HUES64 (cell line): ENCODE measurements at regions not wholly inside any gene's neighbourhood (a gene's known extent, or its start where the extent isn't known, plus 50 kb on each side); places are given as distances from the start of the nearest gene placed in this dataset.

ENCODE experiments used
- H3K27ac ChIP-seq: 2 replicates; pipeline ENCODE4 v1.7.0; 2013; ENCODE audit warnings: low read depth, low read length, inconsistent platforms
- H3K27me3 ChIP-seq: 2 replicates; pipeline ENCODE4 v1.6.1; 2013; ENCODE audit warnings: mild to moderate bottlenecking, low read length; ENCODE audit not compliant: insufficient read depth
- H3K36me3 ChIP-seq: 2 replicates; pipeline ENCODE4 v1.6.1; 2013; ENCODE audit warnings: mild to moderate bottlenecking, low read length; ENCODE audit not compliant: insufficient read depth
- H3K4me1 ChIP-seq: 2 replicates; pipeline ENCODE4 v1.6.1; 2013; ENCODE audit warnings: mild to moderate bottlenecking, low read length, moderate library complexity; ENCODE audit not compliant: insufficient read depth
- H3K4me3 ChIP-seq: 2 replicates; pipeline ENCODE4 v1.5.1; 2013; ENCODE audit warnings: mild to moderate bottlenecking, low read length, moderate library complexity
- H3K9ac ChIP-seq: 2 replicates; pipeline ENCODE4 v1.6.1; 2013; ENCODE audit warnings: mild to moderate bottlenecking, low read depth, low read length
- H3K9me3 ChIP-seq: 2 replicates; pipeline ENCODE4 v1.6.1; 2013; ENCODE audit warnings: low read depth, low read length; ENCODE audit not compliant: insufficient read depth
- WGBS: fragments of 150-250, 120-280 bp; methylation state at CpG from one replicate; pipeline ENCODE4 v1.1.7; 2013; ENCODE audit warnings: missing lambda C conversion rate; 5-methylcytosine and 5-hydroxymethylcytosine counted together

DNA sequence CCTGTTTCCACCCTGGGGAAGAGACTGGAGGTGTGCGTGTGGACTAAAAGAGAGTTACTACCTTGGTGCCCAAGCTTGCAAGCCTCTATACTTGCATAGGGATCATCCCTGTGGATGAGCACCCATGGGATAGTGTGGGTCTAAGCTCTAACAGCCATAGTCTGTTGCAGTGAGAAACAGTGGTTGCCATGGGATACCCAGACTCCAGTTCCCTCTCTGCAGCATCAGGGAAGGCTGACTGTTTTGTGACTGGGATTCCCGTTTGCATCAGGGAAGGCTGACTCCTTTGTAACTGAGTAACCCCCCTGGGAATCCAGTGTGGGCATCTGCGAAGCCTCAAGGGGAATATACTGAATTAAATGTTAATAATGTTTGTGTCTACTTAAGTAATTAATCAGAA lies 196.1 kb downstream of the ZNF621 start:
- H3K9ac ChIP-seq: no peak overlapping the region
- WGBS: 85% methylated on average over 3 of the region's 3 CpGs

DNA sequence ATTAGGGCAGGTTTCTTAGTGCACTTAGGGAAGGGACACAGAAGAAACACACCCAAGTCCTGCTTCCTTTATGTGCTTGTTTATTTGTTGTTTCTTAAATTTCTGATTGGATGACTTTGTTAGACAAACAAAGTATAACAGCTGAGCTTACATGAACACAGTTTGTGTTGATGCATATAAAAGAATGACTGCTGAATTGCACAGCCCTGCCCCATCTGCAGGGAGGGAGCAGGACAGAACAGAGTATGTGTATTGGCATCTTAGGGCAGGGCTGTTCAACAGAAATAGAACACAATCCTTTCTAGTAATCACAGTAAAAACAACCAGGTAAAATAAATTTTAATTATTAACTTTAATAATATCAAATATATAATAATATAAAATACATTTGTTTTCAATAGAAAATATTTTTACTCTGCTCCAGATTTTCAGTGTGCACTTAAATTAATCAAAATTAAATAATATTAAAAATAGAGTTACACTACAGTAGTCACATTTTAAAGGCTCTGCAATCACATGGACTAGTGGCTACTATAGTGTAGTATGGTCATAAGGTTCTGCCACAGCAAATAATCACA lies 198.4 kb downstream of the ZNF621 start:
- Histone ChIP-seq H3K27ac (no peak overlapping the region), H3K9ac (no peak overlapping the region), H3K9me3 (no peaks in the 10 kb centered on the region), H3K27me3 (no peaks in the 10 kb centered on the region), H3K4me1 (no peaks in the 10 kb centered on the region), H3K4me3 (no peak overlapping the region), H3K36me3 (no peaks in the 10 kb centered on the region)

More for the DNA sequence above, 196.1 kb downstream of the ZNF621 start:
- H3K4me3 ChIP-seq: no peak overlapping the region
- no peak overlapping the region for H3K27ac ChIP-seq
- no peaks in the 10 kb centered on the region for H3K9me3 ChIP-seq
- no peaks in the 10 kb centered on the region for H3K27me3 ChIP-seq
- no peaks in the 10 kb centered on the region for H3K4me1 ChIP-seq
- H3K36me3 ChIP-seq: no peaks in the 10 kb centered on the region

DNA sequence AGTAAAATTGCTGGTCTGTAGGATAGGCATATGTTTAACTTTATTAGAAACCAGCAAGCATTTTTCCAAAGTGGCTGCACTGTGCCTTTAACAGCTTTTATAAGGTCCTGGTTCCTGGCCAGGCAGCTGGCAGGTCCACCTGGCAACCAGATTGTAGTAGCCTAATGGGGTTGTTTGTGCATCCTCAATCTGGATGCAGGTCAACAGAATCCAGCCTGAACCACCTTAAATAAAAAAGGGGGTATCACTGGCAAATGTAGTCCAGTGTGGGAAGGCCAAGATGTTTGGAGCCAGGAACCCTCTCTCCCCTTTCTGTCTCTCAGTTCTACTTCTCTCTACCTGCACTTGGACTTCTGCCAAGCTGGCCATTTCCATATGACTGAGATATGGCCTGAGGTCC lies 200.3 kb downstream of the ZNF621 start:
- H3K27ac ChIP-seq: no peak overlapping the region
- H3K4me3 ChIP-seq: no peak overlapping the region
- H3K9ac ChIP-seq: no peak overlapping the region
- peaks cover 6% of the 10 kb centered on the region; the same call in 1 of the 2 replicates for H3K9me3 ChIP-seq
- H3K27me3 ChIP-seq: no peaks in the 10 kb centered on the region
- no peaks in the 10 kb centered on the region for H3K4me1 ChIP-seq
- no peaks in the 10 kb centered on the region for H3K36me3 ChIP-seq

DNA sequence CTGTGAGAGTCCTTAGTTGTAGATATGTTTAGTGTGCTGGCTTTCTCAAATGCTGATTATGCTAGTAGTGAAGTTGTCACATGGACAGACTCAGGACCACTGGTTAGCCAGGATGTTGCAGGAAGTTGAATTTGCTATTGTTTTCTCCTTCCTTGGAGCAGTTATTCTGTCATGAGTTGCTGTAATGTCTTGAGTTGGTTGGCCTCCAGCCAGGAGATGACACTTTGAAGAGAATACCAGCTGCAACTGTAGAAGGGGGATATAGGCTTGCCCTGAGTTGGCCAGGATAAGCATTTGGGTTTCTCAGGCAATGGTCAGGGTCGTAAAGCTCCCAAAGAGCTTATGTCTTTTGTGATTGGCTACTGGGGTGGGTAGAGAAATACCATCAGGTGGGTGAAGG lies 206.7 kb downstream of the ZNF621 start:
- WGBS: 85% methylated on average over 1 of the region's 1 CpG
- Histone ChIP-seq H3K4me3 (no peak overlapping the region), H3K27ac (no peak overlapping the region), H3K4me1 (no peaks in the 10 kb centered on the region), H3K9ac (no peak overlapping the region), H3K36me3 (no peaks in the 10 kb centered on the region), H3K9me3 (peaks cover 7% of the 10 kb centered on the region; the same call in 1 of the 2 replicates), H3K27me3 (no peaks in the 10 kb centered on the region)

DNA sequence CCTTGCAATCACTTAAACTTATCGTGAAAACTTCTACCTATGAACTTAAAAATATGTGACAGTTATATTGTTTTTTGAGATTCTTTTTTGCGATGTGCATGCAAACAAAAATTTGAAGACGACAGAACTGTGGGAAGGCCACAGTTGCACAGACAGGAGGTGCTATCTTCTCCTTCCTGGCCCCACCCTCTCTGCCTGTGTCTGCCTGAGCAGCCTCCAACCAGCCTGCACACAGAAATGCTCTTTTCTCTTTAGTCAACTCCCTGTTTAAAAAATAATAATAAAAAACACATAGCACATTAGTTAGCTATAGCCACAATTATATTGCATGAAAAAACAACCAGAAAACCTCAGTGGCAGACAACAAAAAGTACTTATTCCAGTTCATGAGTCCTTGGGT lies 212.2 kb downstream of the ZNF621 start:
- Histone ChIP-seq H3K4me3 (no peak overlapping the region), H3K27ac (no peak overlapping the region), H3K27me3 (no peaks in the 10 kb centered on the region), H3K9ac (no peak overlapping the region), H3K9me3 (no peaks in the 10 kb centered on the region), H3K4me1 (no peaks in the 10 kb centered on the region), H3K36me3 (no peaks in the 10 kb centered on the region)
- 89% methylated on average over 2 of the region's 3 CpGs for WGBS

DNA sequence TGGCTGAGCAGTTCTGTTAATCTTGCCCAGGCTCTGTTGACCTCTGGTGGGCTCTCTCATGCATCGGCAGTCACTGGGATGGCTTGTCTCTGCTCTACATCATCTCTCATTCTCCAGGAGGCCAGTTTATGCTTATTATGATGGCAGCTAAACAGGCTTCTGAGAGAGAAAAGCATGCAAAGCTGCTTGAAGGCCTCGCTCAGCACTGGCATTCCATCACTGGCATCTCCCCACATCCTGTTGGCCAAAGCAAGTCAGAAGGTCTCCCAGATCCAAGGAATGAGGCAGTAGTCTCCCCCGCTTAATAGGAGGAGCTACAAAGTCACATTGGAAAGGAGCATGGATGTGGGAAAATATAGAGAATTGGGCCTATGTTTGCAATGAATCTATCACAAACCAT lies 212.6 kb downstream of the ZNF621 start:
- H3K4me3 ChIP-seq: no peak overlapping the region
- no peak overlapping the region for H3K27ac ChIP-seq
- H3K9ac ChIP-seq: no peak overlapping the region
- H3K4me1 ChIP-seq: no peaks in the 10 kb centered on the region
- no peaks in the 10 kb centered on the region for H3K36me3 ChIP-seq
- WGBS: 96% methylated on average over 3 of the region's 3 CpGs
- no peaks in the 10 kb centered on the region for H3K9me3 ChIP-seq
- H3K27me3 ChIP-seq: no peaks in the 10 kb centered on the region

DNA sequence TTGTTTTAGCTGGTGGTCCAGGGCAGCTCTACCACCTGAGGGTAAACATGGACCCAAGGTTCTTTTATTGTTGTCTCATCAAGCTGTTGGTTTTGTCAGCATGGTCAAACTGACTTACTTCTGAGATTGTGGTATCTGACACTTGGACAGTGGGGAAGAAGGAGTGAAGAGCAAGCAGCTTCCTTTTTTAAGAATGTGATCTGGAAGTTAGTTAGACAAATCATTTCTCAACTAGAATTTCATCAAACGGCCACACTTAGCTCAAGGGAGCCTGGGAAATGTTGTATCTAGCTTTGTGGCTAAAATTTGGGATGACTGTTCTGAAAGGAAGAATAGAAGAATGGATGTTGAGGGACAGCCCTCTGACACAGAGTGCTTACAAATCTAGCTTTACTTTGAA lies 215.2 kb downstream of the ZNF621 start:
- 100% methylated on average over 1 of the region's 1 CpG for WGBS
- no peaks in the 10 kb centered on the region for H3K27me3 ChIP-seq
- H3K36me3 ChIP-seq: no peaks in the 10 kb centered on the region
- H3K27ac ChIP-seq: no peak overlapping the region
- peaks cover 6% of the 10 kb centered on the region; the same call in 1 of the 2 replicates for H3K4me1 ChIP-seq
- H3K4me3 ChIP-seq: no peak overlapping the region
- H3K9ac ChIP-seq: no peak overlapping the region
- no peaks in the 10 kb centered on the region for H3K9me3 ChIP-seq

DNA sequence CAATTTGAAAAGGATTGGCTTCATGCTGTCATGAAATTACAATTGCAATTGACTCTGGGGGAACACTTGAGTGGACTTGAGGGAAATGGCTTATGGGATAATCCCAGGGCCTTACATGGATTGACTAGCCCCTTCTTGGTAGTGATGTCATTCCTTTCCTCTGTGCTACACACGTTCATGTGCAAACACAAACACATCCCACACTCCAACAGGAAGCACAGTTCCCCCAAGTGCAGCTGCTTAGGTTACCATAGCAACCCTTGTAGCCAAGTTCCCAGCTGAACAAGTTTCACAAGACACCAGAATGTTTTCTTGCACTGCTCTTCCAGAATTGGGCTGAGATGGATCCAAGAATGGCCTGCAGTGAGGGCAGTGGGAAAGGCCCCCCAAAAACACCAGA lies 217.0 kb downstream of the ZNF621 start:
- WGBS: 57% methylated on average over 1 of the region's 1 CpG
- Histone ChIP-seq H3K36me3 (no peaks in the 10 kb centered on the region), H3K9ac (no peak overlapping the region), H3K4me1 (peaks cover 6% of the 10 kb centered on the region; the same call in 1 of the 2 replicates), H3K27me3 (no peaks in the 10 kb centered on the region), H3K27ac (no peak overlapping the region), H3K9me3 (no peaks in the 10 kb centered on the region), H3K4me3 (no peak overlapping the region)

DNA sequence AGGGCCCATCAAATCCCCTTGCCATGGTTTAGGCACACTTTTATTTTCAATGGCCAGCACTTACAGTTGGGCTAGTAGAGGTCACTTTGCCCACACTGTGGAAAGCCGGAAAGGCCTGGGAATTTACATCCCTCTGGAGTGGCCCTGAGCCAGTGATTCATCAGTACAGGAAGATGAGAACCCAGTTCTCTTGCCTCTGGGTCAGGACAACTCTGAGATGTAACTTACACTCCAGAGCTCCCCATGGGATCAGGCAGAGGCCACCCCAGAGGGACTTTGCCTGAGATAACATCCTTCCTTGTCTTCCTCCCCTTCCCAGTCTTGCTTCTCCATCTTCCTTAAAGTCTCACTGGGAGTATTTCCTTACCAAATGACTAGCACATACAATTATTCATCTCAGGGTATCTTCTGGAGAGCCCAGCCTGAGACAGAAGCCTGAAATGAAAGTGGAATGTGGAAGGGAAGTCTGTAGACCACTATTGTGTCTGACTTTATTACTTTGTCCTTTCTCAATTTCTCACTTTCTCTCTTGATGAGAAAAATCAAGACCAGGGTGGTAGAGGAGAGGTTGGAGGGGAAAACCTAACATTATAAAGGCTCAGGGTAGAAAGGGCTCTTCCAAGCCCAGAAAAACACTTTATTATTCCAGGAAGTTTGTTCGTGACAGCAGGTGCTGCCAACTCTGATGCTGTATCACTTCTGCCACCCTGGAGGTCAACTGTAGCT lies 220.8 kb downstream of the ZNF621 start:
- H3K36me3 ChIP-seq: no peaks in the 10 kb centered on the region
- peaks cover 10% of the 10 kb centered on the region; the same call in 1 of the 2 replicates for H3K4me1 ChIP-seq
- no peaks in the 10 kb centered on the region for H3K9me3 ChIP-seq
- no peak overlapping the region for H3K9ac ChIP-seq
- no peak overlapping the region for H3K4me3 ChIP-seq
- WGBS: 95% methylated on average over 2 of the region's 2 CpGs
- no peaks in the 10 kb centered on the region for H3K27me3 ChIP-seq
- H3K27ac ChIP-seq: no peak overlapping the region

DNA sequence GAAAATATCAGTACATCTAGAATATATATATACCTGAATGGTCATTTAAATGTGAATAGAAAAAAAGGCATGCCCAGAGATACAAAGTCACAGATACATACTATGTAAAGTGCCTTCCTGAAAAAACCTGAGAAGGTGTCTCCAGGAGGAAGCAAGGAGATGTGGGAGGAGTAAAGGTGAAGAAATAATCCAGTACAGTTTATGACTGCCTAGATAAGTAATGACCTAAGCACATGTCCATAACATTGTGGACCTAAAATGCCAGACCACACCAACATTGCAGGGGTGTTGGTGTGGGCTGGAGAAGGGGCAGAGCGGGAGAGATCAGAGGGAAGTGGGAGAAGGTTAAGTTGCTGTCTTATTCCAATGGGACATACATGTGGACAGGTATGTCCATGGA lies 226.9 kb downstream of the ZNF621 start:
- Histone ChIP-seq H3K27ac (no peak overlapping the region), H3K27me3 (no peaks in the 10 kb centered on the region), H3K36me3 (no peaks in the 10 kb centered on the region), H3K4me1 (peaks cover 5% of the 10 kb centered on the region; the same call in 1 of the 2 replicates), H3K9me3 (no peaks in the 10 kb centered on the region), H3K9ac (no peak overlapping the region), H3K4me3 (no peak overlapping the region)
- 100% methylated on average over 1 of the region's 1 CpG for WGBS

DNA sequence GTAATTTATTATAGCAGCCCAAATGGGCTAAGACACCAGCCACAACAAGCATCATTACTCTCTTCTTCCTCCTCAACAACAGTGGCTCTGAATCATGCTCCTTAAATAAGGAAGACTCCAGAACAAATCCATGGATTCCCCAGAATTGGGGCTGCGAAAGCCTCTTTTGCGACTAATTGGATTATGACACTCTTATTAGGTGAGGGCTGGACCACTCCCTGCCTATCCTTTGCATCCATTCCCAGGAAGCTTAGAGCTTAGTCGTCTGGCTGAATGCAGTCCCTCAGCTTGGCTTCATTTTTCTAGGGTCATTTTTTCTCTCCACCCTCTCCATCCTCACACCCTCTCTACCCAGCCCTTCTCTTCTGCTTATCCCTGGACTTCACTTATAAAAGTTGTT lies 227.7 kb downstream of the ZNF621 start:
- no peak overlapping the region for H3K9ac ChIP-seq
- H3K9me3 ChIP-seq: no peaks in the 10 kb centered on the region
- no peaks in the 10 kb centered on the region for H3K36me3 ChIP-seq
- H3K4me3 ChIP-seq: no peak overlapping the region
- peaks cover 5% of the 10 kb centered on the region; the same call in 1 of the 2 replicates for H3K4me1 ChIP-seq
- H3K27me3 ChIP-seq: no peaks in the 10 kb centered on the region
- WGBS: 90% methylated on average over 3 of the region's 3 CpGs
- no peak overlapping the region for H3K27ac ChIP-seq
